ENCODE measurements at regions not wholly inside any gene's neighbourhood (a gene's known extent, or its start where the extent isn't known, plus 50 kb on each side); places are given as distances from the start of the nearest gene placed in this dataset.
"Not testable (repeated sequence)": the region's sequence is repeated elsewhere in the genome, so short reads cannot be mapped to it uniquely, and the experiment has no call there.

- intact Hi-C loops (cut with DNase I): no loop called here
- DNase-seq (ENCODE audit: low spot score): no peak
These were observed 99.8 kb upstream of the H2AZ1 start for GRCh38 chr4:100049872-100050271.

GRCh38 chr4:100042711-100043110, 92.6 kb upstream of the H2AZ1 start:
- intact Hi-C loops (cut with DNase I): no loop called here
- no peak for DNase-seq (ENCODE audit: low spot score)

- intact Hi-C loops (cut with DNase I): no loop called here
- no peak for DNase-seq (ENCODE audit: low spot score)
These were observed 92.2 kb upstream of the H2AZ1 start for GRCh38 chr4:100042235-100042634.

DNA sequence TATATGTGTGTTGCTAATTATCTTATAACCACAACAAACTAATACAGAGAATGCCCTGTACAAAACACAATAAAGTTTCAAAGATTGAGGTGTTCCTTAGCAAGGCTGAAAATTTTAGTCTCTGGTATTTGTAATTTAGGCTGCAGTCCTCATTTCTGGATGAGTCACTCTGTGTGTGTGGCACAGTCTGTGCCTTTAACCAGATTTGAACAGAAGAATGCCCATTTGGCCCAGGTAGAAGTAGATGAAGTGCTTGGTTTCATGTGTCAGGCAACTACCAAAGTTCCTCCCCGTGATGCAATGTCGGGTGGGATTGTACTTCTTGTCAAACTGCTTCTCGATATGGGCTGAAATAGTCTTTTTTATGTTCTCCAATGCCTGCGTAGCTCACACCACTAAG, 91.6 kb upstream of the H2AZ1 start:
- no peak for DNase-seq (ENCODE audit: low spot score)
- intact Hi-C loops (cut with DNase I): no loop called here

- intact Hi-C loops (cut with DNase I): no loop called here
- no peak for DNase-seq (ENCODE audit: low spot score)
These were observed 84.1 kb upstream of the H2AZ1 start for GRCh38 chr4:100034023-100034664.

DNA sequence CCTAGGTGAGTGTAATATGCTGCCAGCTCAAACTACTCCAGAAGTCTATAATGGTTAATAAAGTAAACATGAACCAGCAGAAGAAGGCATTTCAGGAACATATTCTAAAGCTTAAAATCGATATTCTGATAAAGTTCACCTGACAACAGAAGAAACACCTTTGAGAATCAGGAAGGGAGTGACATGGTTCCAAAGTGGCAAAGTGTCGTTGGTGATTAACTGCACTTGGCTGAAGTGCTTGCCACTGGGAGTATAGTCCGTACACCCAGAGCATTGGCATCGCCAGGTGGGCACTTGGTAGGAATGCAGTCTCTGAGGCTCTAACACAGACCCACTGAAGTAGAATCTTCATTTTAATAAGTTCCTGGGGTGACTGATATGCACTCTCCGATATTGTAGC, 76.0 kb upstream of the H2AZ1 start:
- intact Hi-C loops (cut with DNase I): no loop called here
- no peak for DNase-seq (ENCODE audit: low spot score)

GRCh38 chr4:100023800-100024199, 73.7 kb upstream of the H2AZ1 start:
- no peak for DNase-seq (ENCODE audit: low spot score)

DNA sequence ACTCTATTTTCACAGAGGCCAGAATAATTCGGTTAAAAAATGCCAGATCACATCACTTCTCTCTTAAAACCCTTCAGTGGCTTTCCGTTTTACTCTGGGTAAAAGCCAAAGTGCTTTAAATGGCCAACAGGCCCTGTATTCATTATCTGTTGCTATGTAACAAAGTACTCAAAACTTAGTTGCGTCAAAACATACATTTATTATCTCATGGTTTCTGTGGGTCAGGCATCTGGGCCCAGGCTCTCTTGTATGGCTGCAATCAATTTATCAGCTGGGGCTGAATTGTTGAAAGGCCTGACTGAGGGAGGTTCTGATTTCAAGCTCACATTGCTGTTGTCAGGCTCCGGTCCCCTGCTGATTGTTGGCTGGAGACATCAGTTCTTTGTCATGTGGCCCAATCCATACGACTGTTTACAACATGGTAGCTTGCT, 72.7 kb upstream of the H2AZ1 start:
- intact Hi-C loops (cut with DNase I): no loop called here

More at GRCh38 chr4:100023800-100024199, 73.7 kb upstream of the H2AZ1 start:
- intact Hi-C loops (cut with DNase I): no loop called here

DNA sequence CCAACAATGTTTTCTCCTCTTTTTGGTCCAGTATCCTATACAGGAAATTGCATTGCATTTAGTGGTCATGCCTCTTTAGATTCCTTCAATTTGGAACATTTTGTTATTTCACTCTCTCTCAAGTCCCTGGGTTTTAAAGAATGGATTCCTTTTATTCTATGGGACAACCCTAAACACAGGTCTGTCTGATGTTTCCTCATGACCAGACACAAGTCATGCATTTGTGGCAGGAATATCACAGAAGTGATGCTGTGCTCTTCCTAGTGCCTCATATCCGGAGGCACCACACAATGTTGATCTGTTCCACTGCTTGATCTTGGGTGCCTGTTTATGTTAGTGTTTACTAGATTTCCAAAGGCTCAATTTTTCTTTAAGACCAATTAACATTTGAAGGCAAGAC, 69.7 kb upstream of the H2AZ1 start:
- DNase-seq (ENCODE audit: low spot score): no peak
- intact Hi-C loops (cut with DNase I): no loop called here

More for the DNA sequence above, 72.7 kb upstream of the H2AZ1 start:
- DNase-seq (ENCODE audit: low spot score): no peak

- intact Hi-C loops (cut with DNase I): no loop called here
These were observed 67.7 kb upstream of the H2AZ1 start for GRCh38 chr4:100017637-100018310.

GRCh38 chr4:100016191-100016590, 66.1 kb upstream of the H2AZ1 start:
- DNase-seq (ENCODE audit: low spot score): no peak
- intact Hi-C loops (cut with DNase I): no loop called here

More at GRCh38 chr4:100017637-100018310, 67.7 kb upstream of the H2AZ1 start:
- DNase-seq (ENCODE audit: low spot score): no peak

DNA sequence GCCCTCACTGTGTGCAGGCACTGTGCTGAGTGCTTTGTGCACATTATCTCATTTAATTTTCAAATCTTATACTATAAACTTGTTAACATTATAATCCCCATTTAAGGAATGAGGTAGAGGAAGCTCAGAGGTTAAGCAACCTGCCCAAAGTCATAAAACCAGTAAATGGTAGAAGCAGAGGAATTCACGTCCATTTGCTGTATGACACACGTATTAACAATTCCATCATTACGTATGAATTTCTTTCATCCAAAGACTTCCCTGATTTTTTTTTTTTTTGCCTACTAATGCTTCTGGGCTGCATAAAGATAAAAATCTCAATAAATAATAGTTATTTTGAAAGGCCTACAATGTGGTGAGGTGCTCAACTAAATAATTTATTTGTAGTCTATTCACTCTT, 64.5 kb upstream of the H2AZ1 start:
- intact Hi-C loops (cut with DNase I): no loop called here

DNA sequence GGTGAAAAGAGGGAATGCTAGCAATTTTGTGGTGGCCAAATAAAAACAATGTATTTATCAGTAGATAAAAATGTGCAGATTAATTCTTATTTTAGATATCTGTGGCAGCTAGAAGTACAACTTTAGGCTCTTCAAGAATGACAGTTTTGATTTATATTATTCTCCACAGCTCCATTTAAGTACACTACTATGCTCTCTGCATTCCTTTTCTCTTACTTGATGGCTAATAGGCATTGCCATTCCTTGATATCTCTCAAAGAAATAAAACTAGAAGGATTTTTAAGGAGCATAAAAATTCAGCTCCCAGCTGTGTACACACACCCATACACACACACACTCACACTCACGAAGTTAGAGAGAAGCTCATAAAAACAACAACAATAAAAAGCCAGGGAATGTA, 59.4 kb upstream of the H2AZ1 start:
- no peak for DNase-seq (ENCODE audit: low spot score)
- intact Hi-C loops (cut with DNase I): no loop called here

More for the DNA sequence above, 64.5 kb upstream of the H2AZ1 start:
- DNase-seq (ENCODE audit: low spot score): no peak

DNA sequence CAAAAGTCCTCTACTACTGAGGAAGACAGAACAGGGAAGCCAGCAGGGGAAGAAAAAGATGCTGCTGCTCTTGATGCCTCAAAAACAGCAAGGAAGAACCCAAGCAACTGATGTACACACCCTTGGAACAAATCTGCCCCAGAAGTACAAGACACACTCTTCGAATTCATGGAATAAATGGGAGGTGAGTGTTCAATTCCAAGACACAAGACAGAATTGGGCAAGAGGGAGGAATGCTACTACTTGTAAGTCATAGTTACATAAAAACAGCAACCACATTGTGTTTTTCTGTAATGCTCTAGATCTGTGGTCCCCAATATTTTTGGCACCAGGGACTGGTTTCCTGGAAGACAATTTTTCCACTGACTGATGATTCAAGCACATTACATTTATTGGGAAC, 58.0 kb upstream of the H2AZ1 start:
- intact Hi-C loops (cut with DNase I): no loop called here
- no peak for DNase-seq (ENCODE audit: low spot score)

DNA sequence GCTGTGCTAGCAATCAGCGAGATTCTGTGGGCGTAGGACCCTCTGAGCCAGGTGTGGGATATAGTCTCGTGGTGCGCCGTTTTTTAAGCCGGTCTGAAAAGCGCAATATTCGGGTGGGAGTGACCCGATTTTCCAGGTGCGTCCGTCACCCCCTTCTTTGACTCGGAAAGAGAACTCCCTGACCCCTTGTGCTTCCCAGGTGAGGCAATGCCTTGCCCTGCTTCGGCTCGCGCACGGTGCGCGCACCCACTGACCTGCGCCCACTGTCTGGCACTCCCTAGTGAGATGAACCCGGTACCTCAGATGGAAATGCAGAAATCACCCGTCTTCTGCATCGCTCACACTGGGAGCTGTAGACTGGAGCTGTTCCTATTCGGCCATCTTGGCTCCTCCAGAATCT, 56.1 kb upstream of the H2AZ1 start:
- DNase-seq (ENCODE audit: low spot score); intact Hi-C loops (cut with DNase I): not testable (repeated sequence)
